ENCODE measurements at regions not wholly inside any gene's neighbourhood (a gene's known extent, or its start where the extent isn't known, plus 50 kb on each side); places are given as distances from the start of the nearest gene placed in this dataset.
A peak's percentile ranks its signal among the peaks of the same experiment; 100 is the strongest.

DNA sequence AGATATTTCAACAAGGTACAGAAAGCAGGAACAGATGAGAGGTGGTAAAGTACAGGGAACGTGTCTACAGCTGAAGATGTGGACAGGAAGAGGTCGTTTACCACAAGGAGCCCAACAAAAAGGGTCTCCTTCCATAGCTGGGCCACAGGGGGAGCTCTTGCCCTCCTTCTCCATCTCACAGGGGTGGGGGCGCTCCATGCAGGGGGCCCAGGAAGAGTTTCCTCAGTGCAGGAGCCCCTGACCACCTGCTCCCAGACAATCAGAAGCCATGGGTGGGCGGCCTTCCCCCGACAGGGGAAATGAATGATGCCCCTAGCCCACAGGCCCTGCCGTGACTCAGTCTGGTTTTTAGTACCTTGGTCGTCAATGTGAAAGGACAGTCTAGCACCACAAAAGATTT lies 163.6 kb upstream of the ZNF516 start:
- CTCF ChIA-PET = interaction anchor here (0.6 to 3.6 kb wide), 23 partner anchors 7 to 1091 kb away, joined by 3 to 25 read pairs (median 4); no protein-coding TSS in a partner anchor
- H3K27ac ChIP-seq (ENCODE audit: extremely low read depth, low read depth, low read length) = no peak overlapping the region
- H3K4me1 ChIP-seq (ENCODE audit: control insufficient read depth, insufficient read depth, low read length) = peaks cover 5% of the 10 kb centered on the region; the same call in 1 of the 2 replicates
- no peak overlapping the region for H3K4me3 ChIP-seq (ENCODE audit: low read depth, low read length)
- POLR2A ChIA-PET = interaction anchor here (0.6 to 0.7 kb wide), 2 partner anchors 31 to 164 kb away, joined by 3 to 4 read pairs; no protein-coding TSS in a partner anchor
- TF ChIP-seq GLIS1 (tag by site-specific recombination; IDR thresholded peaks at IDR 0.05) (0 out of 2 replicates have a peak, but pooled peaks have one; percentile 29), CTCF (tag by site-specific recombination; IDR thresholded peaks at IDR 0.05) (peak; percentile 31; the same call in 1 of the 2 replicates), PATZ1 (tag by site-specific recombination; IDR thresholded peaks at IDR 0.05) (0 out of 2 replicates have a peak, but pooled peaks have one; percentile 31), ZNF514 (tag by site-specific recombination; IDR thresholded peaks at IDR 0.05) (no peak), ZNF561 (tag by site-specific recombination; IDR thresholded peaks at IDR 0.05; ENCODE audit: borderline replicate concordance) (no peak), GLIS2 (tag by site-specific recombination; IDR thresholded peaks at IDR 0.05) (peak; percentile 41), ZNF621 (tag by site-specific recombination; IDR thresholded peaks at IDR 0.05) (no peak)
- H3K36me3 ChIP-seq (ENCODE audit: control insufficient read depth in 2 of 2, insufficient read depth in 1 of 2, low read length in 2 of 2) = no peaks in the 10 kb centered on the region
- H3K9me3 ChIP-seq (ENCODE audit: control insufficient read depth, insufficient read depth, low read depth, low read length) = no peaks in the 10 kb centered on the region

- Histone ChIP-seq H3K9me3 (ENCODE audit: control insufficient read depth, insufficient read depth, low read depth, low read length) (no peaks in the 10 kb centered on the region), H3K36me3 (ENCODE audit: control insufficient read depth in 2 of 2, insufficient read depth in 1 of 2, low read length in 2 of 2) (no peaks in the 10 kb centered on the region), H3K4me1 (ENCODE audit: control insufficient read depth, insufficient read depth, low read length) (peaks cover 5% of the 10 kb centered on the region; the same call in 1 of the 2 replicates), H3K27ac (ENCODE audit: extremely low read depth, low read depth, low read length) (no peak overlapping the region), H3K4me3 (ENCODE audit: low read depth, low read length) (no peak overlapping the region)
- CTCF ChIA-PET = interaction anchor here (0.6 to 3.6 kb wide), 28 partner anchors 8 to 1548 kb away, joined by 3 to 25 read pairs (median 4); no protein-coding TSS in a partner anchor
- POLR2A ChIA-PET = interaction anchor here (0.7 kb wide), 1 partner anchor 32 kb away, joined by 4 read pairs; no protein-coding TSS in a partner anchor
- TF ChIP-seq ZNF623 (tag by site-specific recombination; IDR thresholded peaks at IDR 0.05) = no peak
- TF ChIP-seq ZNF530 (tag by site-specific recombination; IDR thresholded peaks at IDR 0.05; ENCODE audit: low read depth) = no peak
- TF ChIP-seq ZFP37 (tag by site-specific recombination; IDR thresholded peaks at IDR 0.05) = no peak
- TF ChIP-seq ZNF391 (tag by site-specific recombination; IDR thresholded peaks at IDR 0.05; ENCODE audit: borderline replicate concordance, low read depth) = no peak
- no peak for TF ChIP-seq ZNF544 (tag by site-specific recombination; IDR thresholded peaks at IDR 0.05)
- TF ChIP-seq, protein P1, sequence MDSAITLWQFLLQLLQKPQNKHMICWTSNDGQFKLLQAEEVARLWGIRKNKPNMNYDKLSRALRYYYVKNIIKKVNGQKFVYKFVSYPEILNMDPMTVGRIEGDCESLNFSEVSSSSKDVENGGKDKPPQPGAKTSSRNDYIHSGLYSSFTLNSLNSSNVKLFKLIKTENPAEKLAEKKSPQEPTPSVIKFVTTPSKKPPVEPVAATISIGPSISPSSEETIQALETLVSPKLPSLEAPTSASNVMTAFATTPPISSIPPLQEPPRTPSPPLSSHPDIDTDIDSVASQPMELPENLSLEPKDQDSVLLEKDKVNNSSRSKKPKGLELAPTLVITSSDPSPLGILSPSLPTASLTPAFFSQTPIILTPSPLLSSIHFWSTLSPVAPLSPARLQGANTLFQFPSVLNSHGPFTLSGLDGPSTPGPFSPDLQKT (IDR thresholded peaks at IDR 0.05; ENCODE audit: borderline replicate concordance, low read depth, low read length) = no peak
- TF ChIP-seq PRDM1 (tag by site-specific recombination; IDR thresholded peaks at IDR 0.05) = no peak
Measured at GRCh38 chr18:76657911-76658470, 162.9 kb upstream of the ZNF516 start.

Data from HEK293 (cell line).